ENCODE measurements at regions not wholly inside any gene's neighbourhood (a gene's known extent, or its start where the extent isn't known, plus 50 kb on each side); places are given as distances from the start of the nearest gene placed in this dataset.

GRCh38 chr4:151530230-151530629, 121.3 kb downstream of the FHIP1A start:
- DNase-seq (no peak), ATAC-seq (no peak), FAIRE-seq (no peak)
- WGBS, 2 donors, result 93 to 94% methylated on average over 2 of the region's 2 CpGs
- Histone ChIP-seq H3K4me3 (no peak overlapping the region), H3K27ac (no peak overlapping the region), H3K27me3 (no peaks in the 10 kb centered on the region), H3K9me3 (no peaks in the 10 kb centered on the region), H3K4me1 (peaks cover 0 to 9% (median 7%) of the 10 kb centered on the region in 3 donors), H3K36me3 (no peaks in the 10 kb centered on the region)
- TF ChIP-seq CTCF (IDR thresholded peaks at IDR 0.05), result no peak
- intact Hi-C loops (cut with DNase I), result no loop called here

- Histone ChIP-seq H3K36me3 (no peaks in the 10 kb centered on the region), H3K27me3 (no peaks in the 10 kb centered on the region), H3K4me3 (no peak overlapping the region), H3K27ac (no peak overlapping the region), H3K4me1 (peaks cover 0 to 9% (median 7%) of the 10 kb centered on the region in 3 donors), H3K9me3 (no peaks in the 10 kb centered on the region)
- WGBS, 2 donors, result 73 to 93% methylated on average over 1 of the region's 1 CpG
- no peak for TF ChIP-seq CTCF (IDR thresholded peaks at IDR 0.05)
- FAIRE-seq, result no peak
- intact Hi-C loops (cut with DNase I), result no loop called here
- no peak for ATAC-seq
- no peak for DNase-seq
These were observed 121.8 kb downstream of the FHIP1A start for GRCh38 chr4:151530783-151531182.

- no peak for TF ChIP-seq CTCF (IDR thresholded peaks at IDR 0.05)
- no peaks in the 10 kb centered on the region for H3K27me3 ChIP-seq
- H3K4me1 ChIP-seq, result peaks cover 0 to 9% (median 7%) of the 10 kb centered on the region in 3 donors
- no peak for ATAC-seq
- no peak overlapping the region for H3K4me3 ChIP-seq
- intact Hi-C loops (cut with DNase I), result no loop called here
- H3K27ac ChIP-seq, result no peak overlapping the region
- WGBS, 2 donors, result 87% methylated on average over 6 of the region's 6 CpGs
- no peak for FAIRE-seq
- no peak for DNase-seq
- no peaks in the 10 kb centered on the region for H3K9me3 ChIP-seq
- H3K36me3 ChIP-seq, result no peaks in the 10 kb centered on the region
These were observed 123.2 kb downstream of the FHIP1A start for GRCh38 chr4:151532001-151532708.

- ATAC-seq (no peak), FAIRE-seq (no peak), DNase-seq (no peak)
- Histone ChIP-seq H3K4me3 (no peak overlapping the region), H3K27me3 (no peaks in the 10 kb centered on the region), H3K4me1 (peaks cover 0 to 3% (median 0%) of the 10 kb centered on the region in 3 donors), H3K27ac (no peak overlapping the region), H3K36me3 (no peaks in the 10 kb centered on the region), H3K9me3 (no peaks in the 10 kb centered on the region)
- intact Hi-C loops (cut with DNase I), result no loop called here
- 81 to 83% methylated on average over 1 of the region's 1 CpG for WGBS, 2 donors
- no peak for TF ChIP-seq CTCF (IDR thresholded peaks at IDR 0.05)
These were observed 125.2 kb downstream of the FHIP1A start for GRCh38 chr4:151534195-151534594.

- Histone ChIP-seq H3K9me3 (no peaks in the 10 kb centered on the region), H3K27me3 (no peaks in the 10 kb centered on the region), H3K27ac (no peak overlapping the region), H3K4me3 (no peak overlapping the region), H3K36me3 (no peaks in the 10 kb centered on the region), H3K4me1 (peaks cover 2 to 6% (median 2%) of the 10 kb centered on the region in 3 donors)
- TF ChIP-seq CTCF (IDR thresholded peaks at IDR 0.05), result no peak
- ATAC-seq, result no peak
- no peak for DNase-seq
- intact Hi-C loops (cut with DNase I), result no loop called here
- no peak for FAIRE-seq
These were observed 126.4 kb downstream of the FHIP1A start for GRCh38 chr4:151535366-151535765.
